SJCRH30 (cell line): ENCODE measurements at regions not wholly inside any gene's neighbourhood (a gene's known extent, or its start where the extent isn't known, plus 50 kb on each side); places are given as distances from the start of the nearest gene placed in this dataset.
"Not testable (repeated sequence)": the region's sequence is repeated elsewhere in the genome, so short reads cannot be mapped to it uniquely, and the experiment has no call there.

Source experiments
- DNase-seq, 2 experiments: peaks; one replicate each; pipeline ENCODE4 v3.0.0-alpha.2; 2015 to 2020
- H3K27ac ChIP-seq: fragments of 250-450 bp; sonication (Bioruptor Pico); 2 replicates; pipeline ENCODE4 v1.5.1; 2020; ENCODE audit warnings: mild to moderate bottlenecking, moderate library complexity
- H3K27me3 ChIP-seq: fragments of 250-450 bp; sonication (Bioruptor Pico); 2 replicates; pipeline ENCODE4 v1.5.1; 2020; ENCODE audit warnings: mild to moderate bottlenecking, moderate library complexity
- H3K36me3 ChIP-seq: fragments of 250-450 bp; sonication (Bioruptor Pico); 2 replicates; pipeline ENCODE4 v1.5.1; 2020; ENCODE audit warnings: mild to moderate bottlenecking, moderate library complexity
- H3K4me1 ChIP-seq: fragments of 250-450 bp; sonication (Bioruptor Pico); 2 replicates; pipeline ENCODE4 v1.5.1; 2020; ENCODE audit warnings: mild to moderate bottlenecking, moderate library complexity
- H3K4me3 ChIP-seq: fragments of 250-450 bp; sonication (Bioruptor Pico); 2 replicates; pipeline ENCODE4 v1.5.1; 2020; ENCODE audit warnings: mild to moderate bottlenecking, moderate library complexity
- H3K9me3 ChIP-seq: fragments of 250-450 bp; sonication (Bioruptor Pico); replicated peaks from 2 replicates; pipeline ENCODE4 v1.5.1; 2020; ENCODE audit warnings: mild to moderate bottlenecking, moderate library complexity

DNA sequence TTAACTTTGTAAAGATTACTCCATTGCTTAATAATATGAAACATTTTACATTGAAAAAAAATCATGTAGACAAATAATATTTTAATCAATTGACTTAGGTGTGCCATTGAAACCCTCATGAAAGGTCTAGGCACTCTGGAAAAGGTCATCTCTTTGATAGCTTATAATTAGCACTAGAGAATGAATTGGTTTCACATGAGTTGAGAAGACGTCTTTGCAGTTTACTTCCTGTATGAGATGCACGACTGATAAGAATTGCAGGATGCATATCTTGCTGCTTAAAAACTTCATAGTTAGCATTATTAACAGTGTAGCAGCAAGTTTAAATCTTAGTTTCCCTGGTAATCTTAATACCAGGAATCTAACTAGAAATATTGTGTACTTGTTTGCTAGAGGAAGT, 614.2 kb upstream of the COBL start:
- DNase-seq, result no peak
- Histone ChIP-seq H3K36me3 (no peaks in the 10 kb centered on the region), H3K9me3 (no peaks in the 10 kb centered on the region), H3K27me3 (0 out of 2 replicates have a peak, but pooled peaks cover 3% of the 10 kb centered on the region), H3K4me3 (no peak overlapping the region), H3K4me1 (no peaks in the 10 kb centered on the region), H3K27ac (no peak overlapping the region)

DNA sequence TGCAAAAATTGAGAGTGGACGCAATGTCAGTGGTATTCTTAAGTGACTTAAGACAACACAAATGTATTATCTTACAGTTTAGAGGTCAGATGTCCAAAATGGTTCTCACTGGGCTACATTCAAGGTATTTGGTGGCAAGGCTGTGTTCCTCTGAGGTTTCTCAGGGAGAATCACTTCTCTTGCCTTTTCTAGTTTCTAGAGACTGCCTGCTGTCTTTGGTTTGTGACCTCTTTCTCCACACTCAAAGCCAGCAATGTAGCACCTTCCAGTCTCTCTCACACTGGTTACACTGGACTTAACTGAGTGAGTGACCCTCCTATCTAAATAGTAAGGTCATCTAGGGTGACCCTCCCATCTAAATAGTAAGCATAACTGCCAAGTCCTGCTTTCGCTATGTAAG, 613.2 kb upstream of the COBL start:
- H3K27ac ChIP-seq, result no peak overlapping the region
- no peak for DNase-seq
- H3K27me3 ChIP-seq, result 0 out of 2 replicates have a peak, but pooled peaks cover 3% of the 10 kb centered on the region

GRCh38 chr7:51927738-51928137, 611.1 kb upstream of the COBL start:
- Histone ChIP-seq H3K4me1 (no peaks in the 10 kb centered on the region), H3K27ac (no peak overlapping the region), H3K4me3 (no peak overlapping the region), H3K36me3 (no peaks in the 10 kb centered on the region), H3K9me3 (no peaks in the 10 kb centered on the region), H3K27me3 (no peaks in the 10 kb centered on the region)
- no peak for DNase-seq

More for the DNA sequence above, 613.2 kb upstream of the COBL start:
- H3K36me3 ChIP-seq, result no peaks in the 10 kb centered on the region
- no peaks in the 10 kb centered on the region for H3K4me1 ChIP-seq
- no peaks in the 10 kb centered on the region for H3K9me3 ChIP-seq
- no peak overlapping the region for H3K4me3 ChIP-seq

DNA sequence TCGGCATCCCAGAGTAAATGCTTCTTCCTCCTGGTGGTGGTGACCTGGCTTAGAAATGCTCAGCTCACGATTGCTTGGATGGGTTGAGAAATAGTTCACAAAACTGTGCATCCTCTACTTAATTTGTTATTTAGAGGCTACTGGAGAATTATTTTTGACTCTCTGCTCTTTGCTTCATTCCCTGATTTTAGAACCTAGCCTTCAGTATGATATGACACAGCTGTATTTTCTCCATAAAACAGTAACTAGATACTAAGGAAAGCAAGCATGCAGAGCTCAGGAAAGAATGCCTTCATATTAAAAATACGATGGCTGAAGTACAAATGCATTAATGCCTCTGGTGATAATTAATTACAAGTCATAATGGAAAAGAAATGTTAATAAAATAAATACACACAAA, 602.0 kb upstream of the COBL start:
- no peaks in the 10 kb centered on the region for H3K27me3 ChIP-seq
- H3K9me3 ChIP-seq, result no peaks in the 10 kb centered on the region
- no peak overlapping the region for H3K27ac ChIP-seq
- no peaks in the 10 kb centered on the region for H3K4me1 ChIP-seq
- no peaks in the 10 kb centered on the region for H3K36me3 ChIP-seq
- no peak overlapping the region for H3K4me3 ChIP-seq
- no peak for DNase-seq

DNA sequence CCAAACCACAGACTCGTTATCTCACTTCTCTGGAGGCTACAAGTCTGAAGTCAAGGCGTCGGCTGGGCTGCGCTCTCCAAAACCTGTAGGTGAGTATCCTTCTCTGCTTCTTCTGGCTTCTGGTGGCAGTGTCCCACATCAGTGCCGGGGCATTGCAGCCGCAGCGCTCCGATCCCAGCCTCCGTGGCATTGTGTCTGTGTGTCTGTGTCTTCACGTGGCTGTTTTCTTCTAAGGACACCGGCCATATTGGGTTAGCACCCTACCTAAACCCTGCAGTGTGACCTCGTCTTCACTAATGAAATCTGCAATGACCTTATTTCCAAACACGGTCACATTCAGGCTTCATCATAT, 584.9 kb upstream of the COBL start:
- Histone ChIP-seq H3K27me3 (peaks cover 6% of the 10 kb centered on the region), H3K9me3 (no peaks in the 10 kb centered on the region), H3K27ac (no peak overlapping the region), H3K4me3 (no peak overlapping the region), H3K4me1 (no peaks in the 10 kb centered on the region), H3K36me3 (no peaks in the 10 kb centered on the region)
- DNase-seq, result no peak

DNA sequence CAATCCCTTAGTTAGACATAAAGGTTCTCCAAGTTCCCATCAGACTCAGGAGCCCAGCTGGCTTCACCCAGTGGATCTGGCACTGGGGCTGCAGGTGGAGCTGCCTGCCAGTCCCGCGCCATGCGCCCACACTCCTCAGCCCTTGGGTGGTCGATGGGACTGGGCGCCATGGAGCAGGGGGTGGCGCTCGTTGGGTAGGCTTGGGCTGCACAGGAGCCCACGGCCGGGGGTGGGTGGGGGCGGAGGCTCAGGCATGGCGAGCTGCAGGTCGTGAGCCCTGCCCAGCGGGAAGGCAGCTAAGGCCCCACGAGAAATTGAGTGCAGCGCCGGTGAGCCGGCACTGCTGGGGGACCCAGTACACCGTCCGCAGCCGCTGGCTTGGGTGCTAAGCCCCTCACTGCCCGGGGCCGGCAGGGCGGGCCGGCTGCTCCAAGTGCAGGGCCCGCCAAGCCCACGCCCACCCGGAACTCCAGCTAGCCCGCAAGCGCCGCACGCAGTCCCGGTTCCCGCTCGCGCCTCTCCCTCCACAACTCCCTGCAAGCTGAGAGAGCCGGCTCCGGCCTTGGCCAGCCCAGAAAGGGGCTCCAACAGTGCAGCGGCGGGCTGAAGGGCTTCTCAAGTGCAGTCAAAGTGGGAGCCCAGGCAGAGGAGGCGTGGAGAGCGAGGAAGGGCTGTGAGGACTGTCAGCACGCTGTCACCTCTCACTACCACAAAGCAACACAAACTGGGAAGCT, 584.3 kb upstream of the COBL start:
- not testable (repeated sequence) for H3K27me3 ChIP-seq, H3K36me3 ChIP-seq, H3K4me3 ChIP-seq, H3K9me3 ChIP-seq, DNase-seq, H3K27ac ChIP-seq, H3K4me1 ChIP-seq

GRCh38 chr7:51899611-51900010, 583.0 kb upstream of the COBL start:
- no peak overlapping the region for H3K27ac ChIP-seq

DNA sequence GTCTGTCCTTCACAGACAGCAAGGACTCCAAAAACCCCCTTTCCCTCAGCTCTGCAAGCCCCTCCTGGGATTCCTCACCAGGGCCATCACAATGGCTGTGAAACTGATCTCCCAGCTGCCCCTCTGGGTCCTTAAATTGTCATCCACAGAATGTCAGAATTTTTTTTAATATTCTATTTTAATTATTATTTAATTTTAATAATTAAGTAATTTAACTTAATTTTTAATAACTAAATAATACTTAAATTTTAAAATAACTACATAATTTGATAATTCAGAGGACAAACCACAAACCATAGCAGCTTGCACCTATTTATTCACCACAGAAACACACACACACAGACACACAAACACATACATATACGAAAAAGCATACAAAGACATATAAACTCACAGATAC, 565.8 kb upstream of the COBL start:
- Histone ChIP-seq H3K27ac (no peak overlapping the region), H3K36me3 (no peaks in the 10 kb centered on the region), H3K4me1 (no peaks in the 10 kb centered on the region), H3K4me3 (no peak overlapping the region), H3K27me3 (no peaks in the 10 kb centered on the region), H3K9me3 (no peaks in the 10 kb centered on the region)
- DNase-seq, result no peak

More at GRCh38 chr7:51899611-51900010, 583.0 kb upstream of the COBL start:
- Histone ChIP-seq H3K4me1 (no peaks in the 10 kb centered on the region), H3K9me3 (no peaks in the 10 kb centered on the region), H3K4me3 (no peak overlapping the region), H3K36me3 (no peaks in the 10 kb centered on the region), H3K27me3 (peaks cover 6% of the 10 kb centered on the region)
- DNase-seq, result no peak

- no peak overlapping the region for H3K27ac ChIP-seq
- no peak overlapping the region for H3K4me3 ChIP-seq
- no peaks in the 10 kb centered on the region for H3K9me3 ChIP-seq
- H3K4me1 ChIP-seq, result no peaks in the 10 kb centered on the region
- DNase-seq, result no peak
- no peaks in the 10 kb centered on the region for H3K27me3 ChIP-seq
- H3K36me3 ChIP-seq, result no peaks in the 10 kb centered on the region
These were observed 564.7 kb upstream of the COBL start for GRCh38 chr7:51881309-51881708.

DNA sequence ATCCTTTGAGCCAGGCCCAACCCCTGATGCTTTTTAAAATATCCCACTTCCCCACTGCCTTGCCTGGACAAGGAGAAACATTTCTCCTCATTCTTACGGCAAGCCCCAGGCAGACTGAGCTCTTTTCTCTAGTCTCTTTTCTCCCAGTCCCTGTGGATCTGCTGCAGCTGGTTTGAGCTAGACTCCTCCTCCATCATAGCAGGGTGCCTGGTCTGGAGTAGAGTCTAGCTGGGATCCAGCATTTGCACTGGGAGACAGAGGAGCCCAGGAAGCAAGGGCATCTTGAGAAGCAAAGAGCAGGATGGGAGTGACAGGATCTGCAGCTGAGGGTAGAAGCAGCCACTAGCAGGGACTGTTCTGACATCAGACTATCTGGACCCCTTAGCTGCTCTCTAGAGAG, 562.3 kb upstream of the COBL start:
- H3K27ac ChIP-seq, result no peak overlapping the region
- H3K4me3 ChIP-seq, result no peak overlapping the region

DNA sequence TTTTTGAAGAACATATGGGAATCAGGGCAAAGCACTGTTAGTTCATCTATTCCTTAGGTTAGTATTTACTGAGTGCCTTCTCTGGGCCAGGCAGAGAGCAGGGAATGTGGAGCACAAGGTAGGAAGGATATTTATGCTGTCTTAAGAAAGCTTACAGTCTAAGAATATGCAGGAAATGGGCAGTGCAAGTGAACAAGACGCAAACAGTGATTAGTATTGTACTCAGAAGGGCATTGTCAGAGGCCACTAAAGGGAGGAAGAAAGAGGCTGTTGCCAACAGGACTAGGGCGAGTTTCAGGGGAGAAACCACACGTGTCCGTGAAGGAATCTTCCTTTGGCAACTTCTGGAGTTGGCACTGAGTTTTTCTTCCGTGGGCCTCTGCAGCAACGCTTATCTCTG, 552.8 kb upstream of the COBL start:
- no peaks in the 10 kb centered on the region; the same call in 1 of the 2 replicates for H3K4me1 ChIP-seq
- no peak overlapping the region for H3K4me3 ChIP-seq
- H3K27me3 ChIP-seq, result 0 out of 2 replicates have a peak, but pooled peaks cover 1% of the 10 kb centered on the region
- no peaks in the 10 kb centered on the region for H3K36me3 ChIP-seq
- H3K9me3 ChIP-seq, result no peaks in the 10 kb centered on the region
- no peak overlapping the region for H3K27ac ChIP-seq
- no peak for DNase-seq

More for the DNA sequence above, 562.3 kb upstream of the COBL start:
- no peaks in the 10 kb centered on the region for H3K9me3 ChIP-seq
- no peaks in the 10 kb centered on the region for H3K4me1 ChIP-seq
- H3K27me3 ChIP-seq, result 0 out of 2 replicates have a peak, but pooled peaks cover 3% of the 10 kb centered on the region
- H3K36me3 ChIP-seq, result no peaks in the 10 kb centered on the region
- no peak for DNase-seq

- H3K9me3 ChIP-seq, result no peaks in the 10 kb centered on the region
- no peaks in the 10 kb centered on the region for H3K36me3 ChIP-seq
- H3K27ac ChIP-seq, result no peak overlapping the region
- no peaks in the 10 kb centered on the region; the same call in 1 of the 2 replicates for H3K4me1 ChIP-seq
- H3K4me3 ChIP-seq, result no peak overlapping the region
- no peak for DNase-seq
- no peaks in the 10 kb centered on the region for H3K27me3 ChIP-seq
These were observed 550.5 kb upstream of the COBL start for GRCh38 chr7:51867117-51867516.

DNA sequence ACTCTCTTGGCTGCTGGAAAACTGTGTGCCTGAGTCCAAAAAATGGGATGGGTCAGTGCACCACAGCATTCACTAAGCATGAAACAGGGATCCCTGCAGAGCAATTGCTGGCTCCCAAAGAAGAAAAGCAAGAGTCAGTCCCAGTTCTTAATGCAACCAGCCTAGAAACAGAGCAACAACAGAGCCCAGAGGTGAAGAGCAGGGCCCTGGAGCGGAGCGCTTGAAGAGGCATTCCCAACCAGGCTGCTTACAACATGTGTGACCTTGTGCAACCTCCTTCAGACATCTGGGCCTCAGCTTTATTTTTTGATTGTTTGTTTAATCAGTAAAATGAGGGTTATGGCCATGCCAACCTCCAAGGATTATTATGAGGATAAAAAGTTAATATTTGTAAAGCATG, 543.7 kb upstream of the COBL start:
- H3K4me1 ChIP-seq, result no peaks in the 10 kb centered on the region; the same call in 1 of the 2 replicates
- H3K27ac ChIP-seq, result no peak overlapping the region
- DNase-seq, result no peak
- no peaks in the 10 kb centered on the region for H3K36me3 ChIP-seq
- H3K9me3 ChIP-seq, result no peaks in the 10 kb centered on the region
- no peak overlapping the region for H3K4me3 ChIP-seq
- no peaks in the 10 kb centered on the region for H3K27me3 ChIP-seq

GRCh38 chr7:51850126-51850525, 533.5 kb upstream of the COBL start:
- H3K27me3 ChIP-seq, result no peaks in the 10 kb centered on the region
- no peak for DNase-seq
- no peaks in the 10 kb centered on the region for H3K36me3 ChIP-seq
- no peak overlapping the region for H3K27ac ChIP-seq
- no peaks in the 10 kb centered on the region for H3K9me3 ChIP-seq
- no peak overlapping the region for H3K4me3 ChIP-seq
- no peaks in the 10 kb centered on the region for H3K4me1 ChIP-seq

GRCh38 chr7:51847461-51848134, 531.0 kb upstream of the COBL start:
- Histone ChIP-seq H3K27me3 (no peaks in the 10 kb centered on the region), H3K27ac (no peak overlapping the region), H3K9me3 (no peaks in the 10 kb centered on the region), H3K4me1 (no peaks in the 10 kb centered on the region), H3K4me3 (no peak overlapping the region), H3K36me3 (no peaks in the 10 kb centered on the region)
- DNase-seq, result peak; percentile 3 to 26

DNA sequence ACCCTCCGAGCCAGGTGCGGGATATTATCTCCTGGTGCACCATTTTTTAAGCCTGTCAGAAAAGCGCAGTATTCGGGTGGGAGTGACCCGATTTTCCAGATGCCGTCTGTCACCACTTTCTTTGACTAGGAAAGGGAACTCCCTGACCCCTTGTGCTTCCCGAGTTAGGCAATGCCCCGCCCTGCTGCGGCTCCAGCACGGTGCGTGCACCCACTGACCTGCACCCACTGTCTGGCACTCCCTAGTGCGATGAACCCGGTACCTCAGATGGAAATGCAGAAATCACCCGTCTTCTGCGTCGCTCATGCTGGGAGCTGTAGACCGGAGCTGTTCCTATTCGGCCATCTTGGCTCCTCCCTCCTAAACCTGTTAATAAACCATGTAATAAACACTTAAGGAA, 522.5 kb upstream of the COBL start:
- not testable (repeated sequence) for DNase-seq, H3K27ac ChIP-seq, H3K4me3 ChIP-seq, H3K27me3 ChIP-seq, H3K4me1 ChIP-seq, H3K36me3 ChIP-seq, H3K9me3 ChIP-seq
